Transverse colon (tissue), 4 donors: ENCODE measurements at regions not wholly inside any gene's neighbourhood (a gene's known extent, or its start where the extent isn't known, plus 50 kb on each side); places are given as distances from the start of the nearest gene placed in this dataset.

Experiments
- DNase-seq: peaks from one replicate; pipeline ENCODE4 v3.0.0-alpha.2; 2019
- H3K27ac ChIP-seq, 4 donors: fragments of 200-600 bp; sonication (generic); 2 replicates each; pipeline ENCODE4 v1.5.1; 2016 to 2018; ENCODE audit warnings: inconsistent platforms in 4 of 4
- H3K27me3 ChIP-seq: fragments of 200-600 bp; sonication (generic); 2 replicates; pipeline ENCODE4 v1.5.1; 2017; ENCODE audit warnings: inconsistent platforms
- H3K36me3 ChIP-seq, 4 donors: fragments of 200-600 bp; sonication (generic); 2 replicates each; pipeline ENCODE4 v1.5.1; 2017 to 2019; ENCODE audit warnings: inconsistent platforms in 4 of 4
- H3K4me1 ChIP-seq, 4 donors: fragments of 200-600 bp; sonication (generic); 2 replicates each; pipeline ENCODE4 v1.5.1; 2017 to 2020; ENCODE audit warnings: inconsistent platforms in 4 of 4
- H3K4me3 ChIP-seq, 4 donors: fragments of 200-600 bp; sonication (generic); 1 replicate in 1 of 4; 2 replicates in 3 of 4; pipeline versions ENCODE4 v1.5.1 to v1.6.1; 2017 to 2019; ENCODE audit warnings: inconsistent platforms in 4 of 4
- H3K9me3 ChIP-seq, 2 donors: fragments of 200-600 bp; sonication (generic); 2 replicates each; pipeline ENCODE4 v1.5.1; 2017 to 2019; ENCODE audit warnings: inconsistent platforms in 2 of 2
- CTCF ChIP-seq, 5 experiments: fragments of 200-600 bp in 3 of 5; fragments of 450-650 bp in 2 of 5; sonication (generic) in 3 of 5; IDR thresholded peaks; 1 replicate in 2 of 5; 2 replicates in 3 of 5; pipeline ENCODE4 v1.5.1; 2016 to 2017; ENCODE audit warnings: antibody characterized with exemption in 5 of 5, inconsistent platforms in 3 of 5, mild to moderate bottlenecking in 2 of 5, moderate library complexity in 1 of 5
- EP300 ChIP-seq: sonication (generic); formaldehyde crosslinking; IDR thresholded peaks from one replicate; pipeline ENCODE4 v1.6.1; 2017; ENCODE audit warnings: antibody characterized with exemption, low read depth
- POLR2A ChIP-seq: fragments of 450-650 bp; IDR thresholded peaks from one replicate; pipeline ENCODE4 v1.6.1; 2016; ENCODE audit warnings: antibody characterized with exemption, mild to moderate bottlenecking, moderate library complexity
- POLR2AphosphoS5 ChIP-seq, 3 donors: sonication (generic); formaldehyde crosslinking; IDR thresholded peaks; one replicate each; pipeline ENCODE4 v1.6.1; 2016; ENCODE audit warnings: antibody characterized with exemption in 3 of 3
- WGBS, 2 donors: methylation state at CpG; one replicate each; pipeline ENCODE4 v1.1.5; 2018; ENCODE audit warnings: low coverage in 1 of 2; 5-methylcytosine and 5-hydroxymethylcytosine counted together
- in situ Hi-C, 4 donors: fragments of 200-750 bp; cut with MboI; loops; one replicate each; pipeline versions ENCODE4 v1.15.0 to v1.15.1; 2017; ENCODE audit warnings: low sequenced_read_pairs in 3 of 4, low pct_ligation_motif_present in 1 of 4, low pct_unique_long_range_greater_than_20kb in 1 of 4
- intact Hi-C: fragments of 100-400 bp; cut with DNase I; formaldehyde crosslinking; loops from one replicate; pipeline ENCODE4 v1.15.1; 2023; ENCODE audit warnings: low total_unique reads

- no peak for DNase-seq
- TF ChIP-seq POLR2A: no peak
- no peak for TF ChIP-seq EP300
- TF ChIP-seq CTCF (IDR thresholded peaks at IDR 0.05): no peak
- no peak for TF ChIP-seq POLR2AphosphoS5 (IDR thresholded peaks at IDR 0.05)
- Histone ChIP-seq H3K27ac (no peak overlapping the region), H3K36me3 (no peaks in the 10 kb centered on the region), H3K4me1 (no peaks in the 10 kb centered on the region), H3K9me3 (no peaks in the 10 kb centered on the region), H3K27me3 (no peaks in the 10 kb centered on the region), H3K4me3 (no peak overlapping the region)
- 46 to 100% methylated on average over 1 to 5 of the region's 5 CpGs for WGBS, 2 donors
- intact Hi-C loops: no loop called here
- in situ Hi-C loops: no loop called here
Measured at GRCh38 chr11:119933584-119933983, 204.3 kb downstream of the TRIM29 start.

DNA sequence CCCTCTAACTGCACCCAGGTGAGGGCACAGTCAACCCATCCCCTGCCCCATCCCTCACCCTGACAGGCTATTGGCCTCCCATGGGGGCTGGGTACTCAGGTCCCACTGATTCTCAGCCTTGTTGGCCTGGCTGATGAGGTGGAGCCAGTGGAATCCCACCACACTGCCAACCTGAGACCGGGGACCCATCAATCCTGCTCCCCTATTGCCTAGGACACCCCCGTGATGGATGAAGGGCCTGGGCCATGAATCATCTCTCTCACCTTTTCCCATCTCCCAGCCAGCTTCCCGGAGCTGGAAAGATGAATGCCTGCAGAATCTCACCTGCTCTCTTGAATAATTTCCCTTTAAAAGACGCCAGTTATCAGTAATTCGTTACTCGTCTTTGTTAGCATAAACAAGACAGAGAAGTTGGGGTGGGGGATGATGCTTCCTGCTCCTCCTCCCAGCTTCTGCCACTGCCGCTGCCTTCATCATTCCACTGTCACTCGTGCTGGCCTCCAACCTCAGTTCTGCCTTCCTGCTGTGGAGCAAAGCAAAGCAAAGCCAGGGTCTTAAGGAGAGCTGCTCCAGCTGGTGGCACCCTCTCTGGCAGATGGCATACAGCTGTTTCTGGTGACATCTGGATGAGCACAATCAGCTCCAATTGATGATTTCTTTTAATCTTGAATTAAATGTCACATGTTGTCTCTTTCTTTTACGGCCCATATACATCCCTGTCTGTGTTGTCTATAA is 204.0 kb upstream of the NECTIN1 start:
- 55 to 65% methylated on average over 5 to 9 of the region's 9 CpGs for whole genome bisulfite sequencing, 2 donors
- no peaks in the 10 kb centered on the region for H3K4me1 ChIP-seq
- no peak for DNase-seq
- no peaks in the 10 kb centered on the region for H3K9me3 ChIP-seq
- intact Hi-C loops: no loop called here
- in situ Hi-C loops: no loop called here
- no peaks in the 10 kb centered on the region for H3K36me3 ChIP-seq
- no peak overlapping the region for H3K4me3 ChIP-seq
- TF ChIP-seq CTCF (IDR thresholded peaks at IDR 0.05): no peak
- no peak for TF ChIP-seq EP300
- no peak for TF ChIP-seq POLR2AphosphoS5 (IDR thresholded peaks at IDR 0.05)
- no peak for TF ChIP-seq POLR2A
- no peaks in the 10 kb centered on the region for H3K27me3 ChIP-seq
- no peak overlapping the region for H3K27ac ChIP-seq

DNA sequence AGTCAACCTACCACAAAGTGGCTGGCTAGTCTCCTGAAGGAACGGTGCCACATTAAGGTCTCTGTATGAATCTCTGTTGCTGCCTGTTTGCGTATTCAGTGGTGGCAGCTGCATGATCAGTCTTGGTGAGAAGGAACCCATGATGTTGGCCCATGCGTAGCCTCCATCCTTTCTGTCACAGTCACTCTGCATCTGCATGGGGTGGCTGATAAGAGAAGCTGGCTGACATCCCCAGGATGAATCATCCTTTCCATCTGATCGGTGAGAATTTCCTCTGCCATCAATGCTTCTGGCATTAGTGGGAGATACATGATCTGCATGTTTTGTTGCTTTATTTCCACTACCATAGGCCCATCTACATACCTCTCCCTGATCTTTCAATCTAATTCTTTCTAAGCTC is 199.0 kb upstream of the NECTIN1 start:
- Histone ChIP-seq H3K4me1 (no peaks in the 10 kb centered on the region), H3K27me3 (no peaks in the 10 kb centered on the region), H3K36me3 (no peaks in the 10 kb centered on the region), H3K9me3 (no peaks in the 10 kb centered on the region), H3K27ac (no peak overlapping the region), H3K4me3 (no peak overlapping the region)
- no peak for TF ChIP-seq EP300
- no peak for TF ChIP-seq POLR2A
- no peak for TF ChIP-seq POLR2AphosphoS5 (IDR thresholded peaks at IDR 0.05)
- no peak for TF ChIP-seq CTCF (IDR thresholded peaks at IDR 0.05)
- no peak for DNase-seq
- in situ Hi-C loops: no loop called here
- WGBS, 2 donors: 67 to 91% methylated on average over 1 to 4 of the region's 4 CpGs
- intact Hi-C loops: no loop called here

DNA sequence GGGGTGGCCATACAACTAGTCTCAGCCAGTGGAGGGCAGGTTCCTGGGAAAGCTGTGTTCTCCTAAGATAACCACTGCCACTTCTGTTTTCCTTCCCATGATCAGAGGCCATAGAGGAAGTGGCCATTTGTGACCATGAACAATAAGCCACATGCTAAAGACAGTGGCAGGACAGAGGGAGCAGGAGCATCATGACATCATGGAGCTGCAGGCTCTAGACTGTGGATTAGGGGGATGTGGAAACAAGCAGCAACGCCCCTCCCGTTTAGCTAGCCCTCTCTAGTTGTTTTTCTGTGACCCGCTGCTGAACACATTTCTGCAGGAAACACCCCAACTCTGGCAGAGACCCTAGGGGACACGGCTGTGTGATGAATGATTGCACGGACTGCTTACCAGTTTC is 195.0 kb upstream of the NECTIN1 start:
- H3K27me3 ChIP-seq: peaks cover 11% of the 10 kb centered on the region
- 64 to 80% methylated on average over 4 to 5 of the region's 5 CpGs for WGBS, 2 donors
- no peaks in the 10 kb centered on the region for H3K9me3 ChIP-seq
- in situ Hi-C loops: no loop called here
- intact Hi-C loops: no loop called here
- H3K4me1 ChIP-seq: no peaks in the 10 kb centered on the region
- H3K36me3 ChIP-seq: no peaks in the 10 kb centered on the region
- no peak overlapping the region for H3K27ac ChIP-seq
- TF ChIP-seq POLR2A (no peak), EP300 (no peak)
- no peak overlapping the region for H3K4me3 ChIP-seq
- no peak for DNase-seq

DNA sequence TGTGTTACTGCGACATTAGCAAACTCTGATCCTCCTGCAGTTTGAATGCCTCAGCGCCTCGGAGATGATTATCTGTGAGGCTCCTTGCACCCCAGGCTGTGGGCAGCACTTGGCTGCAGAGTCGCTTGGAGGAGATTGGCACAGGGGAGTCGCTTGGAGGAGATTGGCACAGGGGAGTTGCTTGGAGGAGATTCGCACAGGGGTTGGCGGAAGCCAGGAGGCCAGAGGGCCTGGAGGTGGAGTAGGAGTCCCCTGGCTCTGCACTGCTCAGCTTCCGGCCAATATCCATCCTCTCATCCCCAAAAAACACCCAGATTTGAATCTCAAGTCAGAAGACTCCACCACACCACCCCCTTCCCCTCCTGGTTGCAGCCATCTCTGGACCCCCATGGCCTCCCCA is 192.6 kb upstream of the NECTIN1 start:
- WGBS, 2 donors: 83 to 89% methylated on average over 1 to 8 of the region's 8 CpGs
- Histone ChIP-seq H3K27me3 (peaks cover 11% of the 10 kb centered on the region), H3K27ac (no peak overlapping the region), H3K9me3 (no peaks in the 10 kb centered on the region), H3K4me1 (no peaks in the 10 kb centered on the region), H3K4me3 (no peak overlapping the region), H3K36me3 (no peaks in the 10 kb centered on the region)
- in situ Hi-C loops: no loop called here
- TF ChIP-seq POLR2A: no peak
- TF ChIP-seq POLR2AphosphoS5 (IDR thresholded peaks at IDR 0.05): no peak
- TF ChIP-seq CTCF (IDR thresholded peaks at IDR 0.05): no peak
- no peak for TF ChIP-seq EP300
- DNase-seq: no peak
- intact Hi-C loops: loop anchor here (1.0 kb wide), 1 partner anchor 25 kb away; no protein-coding TSS in a partner anchor
